BLaER1 (cell line): ENCODE measurements at regions not wholly inside any gene's neighbourhood (a gene's known extent, or its start where the extent isn't known, plus 50 kb on each side); places are given as distances from the start of the nearest gene placed in this dataset.
"Not testable (repeated sequence)": the region's sequence is repeated elsewhere in the genome, so short reads cannot be mapped to it uniquely, and the experiment has no call there.

ENCODE experiments used
- H3K27ac ChIP-seq: shearing (Covaris generic); formaldehyde crosslinking; 2 replicates; pipeline ENCODE4 v1.8.1; 2022
- H3K27me3 ChIP-seq: shearing (Covaris generic); formaldehyde crosslinking; 2 replicates; pipeline ENCODE4 v1.8.1; 2022
- H3K36me3 ChIP-seq: shearing (Covaris generic); formaldehyde crosslinking; 2 replicates; pipeline ENCODE4 v1.8.1; 2022
- H3K4me1 ChIP-seq: shearing (Covaris generic); formaldehyde crosslinking; 2 replicates; pipeline ENCODE4 v1.8.1; 2022
- H3K4me2 ChIP-seq: shearing (Covaris generic); formaldehyde crosslinking; 2 replicates; pipeline ENCODE4 v1.8.1; 2022
- H3K4me3 ChIP-seq: shearing (Covaris generic); formaldehyde crosslinking; 2 replicates; pipeline ENCODE4 v1.8.1; 2022
- H3K9ac ChIP-seq: shearing (Covaris generic); formaldehyde crosslinking; 2 replicates; pipeline ENCODE4 v1.8.1; 2022
- H3K9me3 ChIP-seq: shearing (Covaris generic); formaldehyde crosslinking; 2 replicates; pipeline ENCODE4 v1.8.1; 2022
- H4K20me1 ChIP-seq: shearing (Covaris generic); formaldehyde crosslinking; 2 replicates; pipeline ENCODE4 v1.8.1; 2022
- Cebpa-rat ChIP-seq: shearing (Covaris generic); IDR thresholded peaks from 2 replicates; pipeline ENCODE4 v1.8.1; 2022

DNA sequence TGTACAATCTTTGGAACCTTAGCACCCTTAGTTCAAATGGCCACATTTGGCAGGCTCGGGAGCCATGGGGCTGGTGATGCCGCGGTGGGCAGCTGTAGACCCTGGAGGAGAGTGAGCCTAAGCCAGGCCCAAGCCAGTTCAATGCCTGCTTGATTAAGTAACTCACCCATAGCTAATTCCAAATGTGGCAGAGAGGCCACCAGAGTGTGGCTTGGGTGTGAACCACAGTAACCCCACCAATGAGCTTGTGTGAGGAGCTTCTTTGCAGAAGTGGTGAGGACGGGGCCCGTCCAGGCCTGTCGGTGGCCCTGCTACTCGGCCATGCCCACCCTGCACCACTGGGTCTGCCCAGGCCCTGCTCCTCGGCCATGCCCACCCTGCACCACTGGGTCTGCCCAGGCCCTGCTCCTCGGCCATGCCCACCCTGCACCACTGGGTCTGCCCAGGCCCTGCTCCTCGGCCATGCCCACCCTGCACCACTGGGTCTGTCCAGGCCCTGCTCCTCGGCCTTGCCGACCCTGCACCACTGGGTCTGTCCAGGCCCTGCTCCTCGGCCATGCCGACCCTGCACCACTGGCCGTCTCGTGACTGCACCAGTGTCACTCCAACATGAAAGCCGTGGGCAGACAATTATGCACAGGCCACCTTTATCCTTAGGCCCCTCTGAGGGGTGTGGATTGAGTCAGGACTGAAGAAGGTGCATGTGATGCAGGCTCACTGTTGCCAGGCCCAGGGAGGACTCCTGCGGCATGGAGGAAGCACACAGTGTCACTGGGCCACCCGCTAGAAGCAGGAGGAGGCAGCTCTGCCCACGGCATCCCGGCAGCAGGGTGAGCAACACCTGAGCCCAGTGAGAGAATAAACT, 75.4 kb downstream of the MRPL36 start:
- H3K36me3 ChIP-seq: no peaks in the 10 kb centered on the region
- no peak overlapping the region for H3K27ac ChIP-seq
- H3K4me1 ChIP-seq: no peaks in the 10 kb centered on the region
- H3K9ac ChIP-seq: no peak overlapping the region
- no peak for TF ChIP-seq Cebpa-rat
- H3K27me3 ChIP-seq: no peaks in the 10 kb centered on the region
- H4K20me1 ChIP-seq: no peaks in the 10 kb centered on the region
- peaks cover 10% of the 10 kb centered on the region for H3K9me3 ChIP-seq
- no peak overlapping the region for H3K4me2 ChIP-seq
- no peak overlapping the region for H3K4me3 ChIP-seq

DNA sequence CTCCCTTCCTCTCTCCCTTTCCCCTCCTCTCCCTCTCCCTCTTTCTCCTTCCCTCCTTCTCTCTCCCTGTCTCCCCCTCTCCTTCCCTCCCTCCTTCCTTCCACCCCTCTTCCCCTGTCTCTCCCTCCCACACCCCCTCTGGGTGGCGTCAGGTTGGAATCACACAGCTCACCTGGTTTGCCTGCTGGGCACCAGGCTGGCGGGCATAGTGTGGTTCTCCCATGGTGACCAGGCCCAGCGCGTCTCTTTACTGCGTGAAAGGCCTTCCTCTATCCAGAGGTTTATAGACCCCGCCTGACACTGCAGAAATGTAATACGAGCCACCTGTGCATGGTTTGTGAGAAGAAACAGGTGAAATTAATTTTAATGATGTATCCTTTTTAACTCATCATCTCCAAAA, 76.2 kb downstream of the MRPL36 start:
- Histone ChIP-seq H3K9me3 (peaks cover 17% of the 10 kb centered on the region), H3K27ac (no peak overlapping the region), H3K4me2 (no peak overlapping the region), H3K27me3 (no peaks in the 10 kb centered on the region), H3K4me1 (no peaks in the 10 kb centered on the region), H3K36me3 (no peaks in the 10 kb centered on the region), H3K4me3 (no peak overlapping the region), H3K9ac (no peak overlapping the region), H4K20me1 (no peaks in the 10 kb centered on the region)
- no peak for TF ChIP-seq Cebpa-rat

DNA sequence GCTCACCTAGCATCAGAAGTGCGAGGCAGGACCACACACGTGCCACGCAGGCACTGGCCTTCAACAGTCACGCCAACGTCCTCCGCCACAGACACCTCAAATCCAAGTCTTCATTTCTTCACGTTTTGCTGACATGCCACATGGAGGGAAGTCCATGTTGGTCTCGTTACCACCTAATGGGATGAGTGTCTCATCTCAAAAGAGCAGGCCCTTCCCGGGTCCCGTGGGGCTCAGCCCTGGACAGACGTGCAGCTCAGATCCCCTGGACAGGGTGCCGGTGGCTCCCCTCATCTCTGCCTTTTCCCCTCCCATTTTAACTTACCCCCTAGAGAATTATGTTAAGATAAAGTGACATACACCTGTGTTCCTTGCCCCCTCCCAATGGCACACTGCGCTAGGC, 76.8 kb downstream of the MRPL36 start:
- Histone ChIP-seq H4K20me1 (no peaks in the 10 kb centered on the region), H3K27ac (no peak overlapping the region), H3K4me2 (no peak overlapping the region), H3K4me3 (no peak overlapping the region), H3K4me1 (no peaks in the 10 kb centered on the region), H3K36me3 (no peaks in the 10 kb centered on the region), H3K9me3 (peaks cover 23% of the 10 kb centered on the region), H3K9ac (no peak overlapping the region), H3K27me3 (no peaks in the 10 kb centered on the region)
- TF ChIP-seq Cebpa-rat: no peak

DNA sequence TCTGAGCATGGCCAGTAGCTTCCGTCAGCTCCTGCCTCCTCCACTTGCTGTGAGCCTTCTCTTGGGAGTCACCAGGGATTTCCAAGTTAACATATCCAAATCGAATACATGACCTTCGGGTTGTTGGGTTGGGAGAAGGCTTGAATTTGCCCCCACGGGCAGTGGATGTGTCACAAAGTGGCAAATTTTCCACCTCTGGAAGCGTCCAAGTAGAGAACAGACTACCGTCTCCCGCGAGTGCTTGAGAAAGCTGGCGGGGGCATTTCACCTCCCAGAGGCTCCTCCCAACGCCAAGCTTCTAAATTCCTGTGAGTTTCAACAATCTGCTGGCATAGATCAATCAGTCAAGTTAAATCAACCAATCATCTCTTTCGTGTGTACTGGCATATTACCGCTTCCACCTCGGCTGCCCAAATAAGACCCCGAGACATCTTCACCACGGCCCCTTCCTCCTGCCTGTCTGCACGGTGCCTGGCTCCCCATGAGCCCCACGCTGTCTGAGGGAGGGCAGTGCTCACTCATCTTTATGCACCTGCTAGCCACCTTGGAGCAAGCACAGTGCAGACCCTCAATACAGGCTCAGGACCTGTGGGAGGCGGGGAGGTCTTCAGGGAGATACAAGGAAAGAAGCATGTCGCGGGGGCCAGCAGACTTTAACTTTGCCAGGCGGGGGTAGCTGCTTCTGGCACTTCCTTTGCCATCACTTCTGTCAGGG, 79.1 kb downstream of the MRPL36 start:
- H3K27ac ChIP-seq: no peak overlapping the region
- H3K27me3 ChIP-seq: no peaks in the 10 kb centered on the region
- H3K36me3 ChIP-seq: no peaks in the 10 kb centered on the region
- no peaks in the 10 kb centered on the region for H3K4me1 ChIP-seq
- peaks cover 31% of the 10 kb centered on the region for H3K9me3 ChIP-seq
- TF ChIP-seq Cebpa-rat: no peak
- H3K4me2 ChIP-seq: no peak overlapping the region
- H3K9ac ChIP-seq: no peak overlapping the region
- H4K20me1 ChIP-seq: no peaks in the 10 kb centered on the region
- H3K4me3 ChIP-seq: no peak overlapping the region

DNA sequence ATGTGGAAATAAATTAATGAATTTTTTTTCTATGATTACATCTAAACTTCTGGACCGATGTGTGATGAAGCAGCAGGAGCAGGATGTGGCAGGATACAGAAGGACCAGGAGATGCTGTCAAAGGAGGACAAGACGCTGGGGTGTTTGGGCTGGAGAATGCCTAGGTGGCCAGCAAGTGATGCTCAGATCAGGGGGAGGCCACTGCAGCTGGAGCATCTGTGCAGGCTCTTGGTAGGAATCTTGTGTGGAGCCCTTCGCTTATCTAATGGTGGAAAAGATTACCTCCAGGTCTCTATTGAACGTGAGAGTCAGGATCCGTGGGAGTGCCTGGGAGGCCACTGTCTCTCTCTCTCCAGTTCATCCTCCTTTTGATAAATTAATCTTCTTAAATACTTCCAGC, 79.8 kb downstream of the MRPL36 start:
- no peak overlapping the region for H3K27ac ChIP-seq

DNA sequence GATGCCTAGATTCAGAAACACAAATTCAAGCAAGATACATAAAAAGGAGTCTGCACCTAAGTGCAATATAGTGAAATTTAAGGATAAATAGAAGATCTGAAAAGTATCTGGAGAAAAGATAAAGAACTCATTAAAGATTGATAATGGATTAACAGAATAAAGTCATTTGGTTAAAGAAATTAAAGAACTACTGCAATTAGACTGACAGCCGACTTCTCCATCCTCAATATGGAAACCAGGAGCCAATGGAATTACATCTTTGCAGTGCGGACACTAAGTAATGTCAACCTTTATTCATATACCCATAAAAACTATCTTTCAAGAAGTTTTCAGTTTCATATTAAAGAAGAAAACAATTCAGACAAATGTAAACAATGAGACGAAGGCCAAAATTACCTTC, 81.0 kb downstream of the MRPL36 start:
- no peaks in the 10 kb centered on the region for H3K4me1 ChIP-seq
- H3K9ac ChIP-seq: no peak overlapping the region
- H3K4me3 ChIP-seq: no peak overlapping the region
- no peaks in the 10 kb centered on the region for H3K27me3 ChIP-seq
- peaks cover 31% of the 10 kb centered on the region for H3K9me3 ChIP-seq
- no peak overlapping the region for H3K4me2 ChIP-seq
- no peak for TF ChIP-seq Cebpa-rat
- no peaks in the 10 kb centered on the region for H4K20me1 ChIP-seq
- no peak overlapping the region for H3K27ac ChIP-seq
- no peaks in the 10 kb centered on the region for H3K36me3 ChIP-seq

More for the DNA sequence above, 79.8 kb downstream of the MRPL36 start:
- Histone ChIP-seq H3K27me3 (no peaks in the 10 kb centered on the region), H3K9ac (no peak overlapping the region), H3K4me3 (no peak overlapping the region), H4K20me1 (no peaks in the 10 kb centered on the region), H3K4me1 (no peaks in the 10 kb centered on the region), H3K9me3 (peaks cover 31% of the 10 kb centered on the region), H3K36me3 (no peaks in the 10 kb centered on the region), H3K4me2 (no peak overlapping the region)
- TF ChIP-seq Cebpa-rat: no peak

DNA sequence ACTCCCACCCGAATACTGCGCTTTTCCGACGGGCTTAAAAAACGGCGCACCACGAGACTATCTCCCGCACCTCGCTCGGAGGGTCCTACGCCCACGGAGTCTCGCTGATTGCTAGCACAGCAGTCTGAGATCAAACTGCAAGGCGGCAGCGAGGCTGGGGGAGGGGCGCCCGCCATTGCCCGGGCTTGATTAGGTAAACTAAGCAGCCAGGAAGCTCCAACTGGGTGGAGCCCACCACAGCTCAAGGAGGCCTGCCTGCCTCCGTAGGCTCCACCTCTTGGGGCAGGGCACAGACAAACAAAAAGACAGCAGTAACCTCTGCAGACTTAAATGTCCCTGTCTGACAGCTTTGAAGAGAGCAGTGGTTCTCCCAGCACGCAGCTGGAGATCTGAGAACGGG, 89.5 kb downstream of the MRPL36 start:
- not testable (repeated sequence) for H3K4me3 ChIP-seq, H3K27me3 ChIP-seq, H3K9ac ChIP-seq

DNA sequence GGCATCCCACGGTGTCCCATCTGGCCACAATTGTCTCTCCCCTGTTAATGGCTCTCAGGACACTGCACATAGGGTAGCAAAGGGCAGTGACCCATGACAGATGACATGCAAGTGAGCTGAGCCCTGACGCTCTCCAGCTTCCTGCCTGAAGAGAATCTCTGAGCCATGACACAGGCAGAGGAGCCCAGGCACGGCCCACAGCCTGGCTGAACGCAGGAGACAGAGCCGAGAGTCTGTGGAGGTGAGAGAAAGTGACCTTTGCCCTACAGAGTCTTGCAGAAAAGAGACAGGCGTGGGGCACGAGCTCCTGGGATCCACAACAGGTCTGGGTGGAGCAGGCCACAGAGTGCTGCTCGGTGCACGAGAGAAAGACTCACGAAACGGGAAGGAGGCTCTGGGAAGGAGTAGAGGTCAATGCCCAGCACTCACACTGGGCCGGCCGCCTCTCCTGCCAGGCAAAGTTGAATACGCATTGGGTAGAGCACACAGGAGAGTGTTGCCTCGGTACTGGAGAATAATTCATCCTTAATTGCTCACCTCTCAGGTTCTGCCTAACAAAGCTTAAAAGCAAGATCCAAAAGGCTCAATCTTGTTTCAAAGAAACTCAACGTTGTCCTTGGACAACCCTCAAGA, 90.3 kb downstream of the MRPL36 start:
- peak overlapping the region; percentile 73 for H3K4me2 ChIP-seq
- TF ChIP-seq Cebpa-rat: no peak
- H3K9ac ChIP-seq: no peak overlapping the region
- peaks cover 28% of the 10 kb centered on the region for H3K4me1 ChIP-seq
- no peaks in the 10 kb centered on the region for H3K9me3 ChIP-seq
- peak overlapping the region; percentile 8; the same call in 1 of the 2 replicates for H3K27ac ChIP-seq
- no peaks in the 10 kb centered on the region for H4K20me1 ChIP-seq
- H3K36me3 ChIP-seq: no peaks in the 10 kb centered on the region
- no peak overlapping the region for H3K4me3 ChIP-seq
- H3K27me3 ChIP-seq: no peaks in the 10 kb centered on the region

More for the DNA sequence above, 89.5 kb downstream of the MRPL36 start:
- not testable (repeated sequence) for H3K36me3 ChIP-seq, H3K9me3 ChIP-seq, H3K27ac ChIP-seq, H4K20me1 ChIP-seq
- peak overlapping the region; percentile 73 for H3K4me2 ChIP-seq
- H3K4me1 ChIP-seq: peaks cover 28% of the 10 kb centered on the region

DNA sequence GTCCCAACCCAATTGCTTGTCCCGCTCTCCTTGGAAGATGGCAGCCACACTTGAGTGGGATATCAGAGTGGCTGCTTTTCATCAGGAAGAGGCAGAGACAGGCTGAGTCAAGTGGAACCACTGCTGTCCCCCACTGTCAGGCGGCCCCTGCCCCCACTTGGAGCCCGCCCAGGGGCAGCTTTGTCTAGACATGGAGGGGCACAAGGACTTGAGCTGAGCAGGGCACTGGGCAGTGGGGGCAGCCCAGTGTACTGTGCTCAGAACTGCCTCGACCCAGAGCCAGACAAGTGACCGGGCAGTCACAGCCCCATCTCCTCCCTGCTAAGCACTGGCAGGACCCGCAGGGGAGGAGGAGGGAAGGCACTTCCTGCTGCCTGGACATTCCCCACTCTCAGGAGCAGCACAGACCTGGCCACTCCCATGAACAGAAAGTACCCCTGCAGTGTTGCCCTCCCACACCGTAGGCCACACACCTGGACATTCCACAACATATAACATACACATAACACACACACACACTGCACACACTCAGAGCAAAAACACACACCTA, 91.0 kb downstream of the MRPL36 start:
- Histone ChIP-seq H3K4me2 (peak overlapping the region; percentile 73), H3K27ac (peak overlapping the region; percentile 49), H3K9ac (no peak overlapping the region), H4K20me1 (no peaks in the 10 kb centered on the region), H3K27me3 (no peaks in the 10 kb centered on the region), H3K9me3 (no peaks in the 10 kb centered on the region), H3K4me1 (peaks cover 28% of the 10 kb centered on the region), H3K36me3 (no peaks in the 10 kb centered on the region), H3K4me3 (no peak overlapping the region)
- no peak for TF ChIP-seq Cebpa-rat

DNA sequence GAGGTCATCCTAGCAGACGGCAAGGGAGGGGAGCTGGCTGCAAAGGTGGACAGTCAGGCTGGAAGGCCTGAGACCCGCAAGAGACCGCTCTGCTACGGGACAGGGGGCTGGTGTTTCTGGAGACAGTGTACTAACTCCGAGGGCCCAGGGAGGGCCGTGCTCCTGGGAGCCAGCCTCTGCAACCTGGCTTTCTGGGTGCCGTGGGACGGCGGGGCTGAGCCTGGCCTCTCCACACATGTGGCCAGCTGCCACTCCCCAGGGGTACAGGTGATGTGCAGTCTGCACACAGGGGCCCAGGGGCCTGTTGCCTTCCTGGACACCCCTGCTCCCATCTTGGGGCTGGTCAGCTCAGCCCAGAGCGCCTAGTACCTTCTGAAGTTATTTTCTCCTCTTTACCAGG, 92.2 kb downstream of the MRPL36 start:
- no peaks in the 10 kb centered on the region for H4K20me1 ChIP-seq
- peaks cover 28% of the 10 kb centered on the region for H3K4me1 ChIP-seq
- no peaks in the 10 kb centered on the region for H3K27me3 ChIP-seq
- no peak overlapping the region for H3K27ac ChIP-seq
- no peak overlapping the region for H3K4me3 ChIP-seq
- H3K36me3 ChIP-seq: no peaks in the 10 kb centered on the region
- no peaks in the 10 kb centered on the region for H3K9me3 ChIP-seq
- no peak overlapping the region for H3K9ac ChIP-seq
- no peak for TF ChIP-seq Cebpa-rat
- H3K4me2 ChIP-seq: no peak overlapping the region
